Spleen (tissue), 7 donors: ENCODE measurements at regions not wholly inside any gene's neighbourhood (a gene's known extent, or its start where the extent isn't known, plus 50 kb on each side); places are given as distances from the start of the nearest gene placed in this dataset.

Experiments used
- POLR2A ChIP-seq, 3 donors: fragments of 450-650 bp; IDR thresholded peaks; one replicate each; pipeline ENCODE4 v1.5.1; 2017; ENCODE audit warnings: antibody characterized with exemption in 3 of 3, mild to moderate bottlenecking in 1 of 3
- TF ChIP-seq, protein P1 (sequence below), 11 experiments: fragments of 200-600 bp in 7 of 11; fragments of 450-650 bp in 4 of 11; sonication (generic) in 4 of 11; IDR thresholded peaks in 8 of 11; conservative IDR thresholded peaks in 3 of 11; 1 replicate in 7 of 11; 2 replicates in 4 of 11; pipeline versions ENCODE4 v1.4.0 to v1.8.0; 2016 to 2021; ENCODE audit warnings: antibody characterized with exemption in 11 of 11, inconsistent platforms in 4 of 11, mild to moderate bottlenecking in 1 of 11
- donor health status: DM: no; HTN: no; CAD: no; lungs with moderate emphysema.
- donor health status: DM: no; HTN: no; CAD: no.
- donor health status: DM: no; HTN: no; CAD: no.

GRCh38 chr15:47244361-47244760 is 472.9 kb upstream of the SEMA6D start:
- TF ChIP-seq, protein P1, sequence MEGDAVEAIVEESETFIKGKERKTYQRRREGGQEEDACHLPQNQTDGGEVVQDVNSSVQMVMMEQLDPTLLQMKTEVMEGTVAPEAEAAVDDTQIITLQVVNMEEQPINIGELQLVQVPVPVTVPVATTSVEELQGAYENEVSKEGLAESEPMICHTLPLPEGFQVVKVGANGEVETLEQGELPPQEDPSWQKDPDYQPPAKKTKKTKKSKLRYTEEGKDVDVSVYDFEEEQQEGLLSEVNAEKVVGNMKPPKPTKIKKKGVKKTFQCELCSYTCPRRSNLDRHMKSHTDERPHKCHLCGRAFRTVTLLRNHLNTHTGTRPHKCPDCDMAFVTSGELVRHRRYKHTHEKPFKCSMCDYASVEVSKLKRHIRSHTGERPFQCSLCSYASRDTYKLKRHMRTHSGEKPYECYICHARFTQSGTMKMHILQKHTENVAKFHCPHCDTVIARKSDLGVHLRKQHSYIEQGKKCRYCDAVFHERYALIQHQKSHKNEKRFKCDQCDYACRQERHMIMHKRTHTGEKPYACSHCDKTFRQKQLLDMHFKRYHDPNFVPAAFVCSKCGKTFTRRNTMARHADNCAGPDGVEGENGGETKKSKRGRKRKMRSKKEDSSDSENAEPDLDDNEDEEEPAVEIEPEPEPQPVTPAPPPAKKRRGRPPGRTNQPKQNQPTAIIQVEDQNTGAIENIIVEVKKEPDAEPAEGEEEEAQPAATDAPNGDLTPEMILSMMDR (IDR thresholded peaks at IDR 0.05 in 8 of 11, conservative IDR thresholded peaks at IDR 0.05 in 3 of 11) = no peak
- TF ChIP-seq POLR2A (IDR thresholded peaks at IDR 0.05) = no peak
